ENCODE measurements at regions not wholly inside any gene's neighbourhood (a gene's known extent, or its start where the extent isn't known, plus 50 kb on each side); places are given as distances from the start of the nearest gene placed in this dataset.

GRCh38 chr6:138677538-138677937 is 96.0 kb upstream of the CCDC28A start:
- Histone ChIP-seq H3K79me2 (ENCODE audit: insufficient read depth, low read length) (peaks cover 9% of the 10 kb centered on the region; the same call in 1 of the 2 replicates), H3K9me2 (replicated peaks; ENCODE audit: low read depth, low read length) (no peaks in the 10 kb centered on the region), H3K9me3 (ENCODE audit: insufficient read depth, low read depth, low read length) (no peaks in the 10 kb centered on the region), H3K36me3 (ENCODE audit: insufficient read depth, low read length) (no peaks in the 10 kb centered on the region), H3K9ac (ENCODE audit: low read depth, low read length, poor library complexity, severe bottlenecking) (no peak overlapping the region), H3K4me1 (ENCODE audit: insufficient read depth, low read length, poor library complexity, severe bottlenecking) (peaks cover 9% of the 10 kb centered on the region), H3F3A (ENCODE audit: low read depth) (no peaks in the 10 kb centered on the region), H4K20me1 (ENCODE audit: insufficient read depth, low read length, poor library complexity, severe bottlenecking) (no peaks in the 10 kb centered on the region), H2AFZ (ENCODE audit: low read length) (no peak overlapping the region), H3K4me3 (ENCODE audit: low read length, poor library complexity, severe bottlenecking) (no peak overlapping the region), H3K4me2 (ENCODE audit: low read depth, low read length, poor library complexity, severe bottlenecking) (no peak overlapping the region), H3K27me3 (ENCODE audit: insufficient read depth, low read length, poor library complexity, severe bottlenecking) (no peaks in the 10 kb centered on the region)
- TF ChIP-seq EZH2phosphoT487 (IDR thresholded peaks at IDR 0.05; ENCODE audit: borderline replicate concordance) = no peak
- TF ChIP-seq CTCF (conservative IDR thresholded peaks at IDR 0.05; ENCODE audit: low read length) = no peak

GRCh38 chr6:138678168-138678567 is 95.4 kb upstream of the CCDC28A start:
- H3K9me2 ChIP-seq (replicated peaks; ENCODE audit: low read depth, low read length) = no peaks in the 10 kb centered on the region
- no peaks in the 10 kb centered on the region for H3K36me3 ChIP-seq (ENCODE audit: insufficient read depth, low read length)
- peaks cover 12% of the 10 kb centered on the region for H3K4me1 ChIP-seq (ENCODE audit: insufficient read depth, low read length, poor library complexity, severe bottlenecking)
- H3K9ac ChIP-seq (ENCODE audit: low read depth, low read length, poor library complexity, severe bottlenecking) = no peak overlapping the region
- no peak overlapping the region for H2AFZ ChIP-seq (ENCODE audit: low read length)
- TF ChIP-seq CTCF (conservative IDR thresholded peaks at IDR 0.05; ENCODE audit: low read length) (no peak), EZH2phosphoT487 (IDR thresholded peaks at IDR 0.05; ENCODE audit: borderline replicate concordance) (no peak)
- no peaks in the 10 kb centered on the region for H4K20me1 ChIP-seq (ENCODE audit: insufficient read depth, low read length, poor library complexity, severe bottlenecking)
- H3K4me2 ChIP-seq (ENCODE audit: low read depth, low read length, poor library complexity, severe bottlenecking) = no peak overlapping the region
- no peaks in the 10 kb centered on the region for H3K27me3 ChIP-seq (ENCODE audit: insufficient read depth, low read length, poor library complexity, severe bottlenecking)
- no peaks in the 10 kb centered on the region for H3F3A ChIP-seq (ENCODE audit: low read depth)
- no peak overlapping the region for H3K4me3 ChIP-seq (ENCODE audit: low read length, poor library complexity, severe bottlenecking)
- H3K79me2 ChIP-seq (ENCODE audit: insufficient read depth, low read length) = peaks cover 9% of the 10 kb centered on the region; the same call in 1 of the 2 replicates
- H3K9me3 ChIP-seq (ENCODE audit: insufficient read depth, low read depth, low read length) = no peaks in the 10 kb centered on the region

- H3K4me3 ChIP-seq (ENCODE audit: low read length, poor library complexity, severe bottlenecking) = no peak overlapping the region
- 0 out of 2 replicates have a peak, but pooled peaks cover 3% of the 10 kb centered on the region for H3K79me2 ChIP-seq (ENCODE audit: insufficient read depth, low read length)
- TF ChIP-seq CTCF (conservative IDR thresholded peaks at IDR 0.05; ENCODE audit: low read length) (no peak), EZH2phosphoT487 (IDR thresholded peaks at IDR 0.05; ENCODE audit: borderline replicate concordance) (no peak)
- no peak overlapping the region for H3K4me2 ChIP-seq (ENCODE audit: low read depth, low read length, poor library complexity, severe bottlenecking)
- no peak overlapping the region for H2AFZ ChIP-seq (ENCODE audit: low read length)
- H3K9me2 ChIP-seq (replicated peaks; ENCODE audit: low read depth, low read length) = no peaks in the 10 kb centered on the region
- H3F3A ChIP-seq (ENCODE audit: low read depth) = no peaks in the 10 kb centered on the region
- no peak overlapping the region for H3K9ac ChIP-seq (ENCODE audit: low read depth, low read length, poor library complexity, severe bottlenecking)
- H3K36me3 ChIP-seq (ENCODE audit: insufficient read depth, low read length) = no peaks in the 10 kb centered on the region
- H4K20me1 ChIP-seq (ENCODE audit: insufficient read depth, low read length, poor library complexity, severe bottlenecking) = no peaks in the 10 kb centered on the region
- H3K27me3 ChIP-seq (ENCODE audit: insufficient read depth, low read length, poor library complexity, severe bottlenecking) = no peaks in the 10 kb centered on the region
- H3K9me3 ChIP-seq (ENCODE audit: insufficient read depth, low read depth, low read length) = no peaks in the 10 kb centered on the region
- H3K4me1 ChIP-seq (ENCODE audit: insufficient read depth, low read length, poor library complexity, severe bottlenecking) = peaks cover 21% of the 10 kb centered on the region
Measured at GRCh38 chr6:138680085-138680484, 93.5 kb upstream of the CCDC28A start.

All from Loucy (cell line).